ENCODE measurements at regions not wholly inside any gene's neighbourhood (a gene's known extent, or its start where the extent isn't known, plus 50 kb on each side); places are given as distances from the start of the nearest gene placed in this dataset.

GRCh38 chr5:159657771-159658170 is 258.5 kb upstream of the ADRA1B start:
- TF ChIP-seq, protein P1, sequence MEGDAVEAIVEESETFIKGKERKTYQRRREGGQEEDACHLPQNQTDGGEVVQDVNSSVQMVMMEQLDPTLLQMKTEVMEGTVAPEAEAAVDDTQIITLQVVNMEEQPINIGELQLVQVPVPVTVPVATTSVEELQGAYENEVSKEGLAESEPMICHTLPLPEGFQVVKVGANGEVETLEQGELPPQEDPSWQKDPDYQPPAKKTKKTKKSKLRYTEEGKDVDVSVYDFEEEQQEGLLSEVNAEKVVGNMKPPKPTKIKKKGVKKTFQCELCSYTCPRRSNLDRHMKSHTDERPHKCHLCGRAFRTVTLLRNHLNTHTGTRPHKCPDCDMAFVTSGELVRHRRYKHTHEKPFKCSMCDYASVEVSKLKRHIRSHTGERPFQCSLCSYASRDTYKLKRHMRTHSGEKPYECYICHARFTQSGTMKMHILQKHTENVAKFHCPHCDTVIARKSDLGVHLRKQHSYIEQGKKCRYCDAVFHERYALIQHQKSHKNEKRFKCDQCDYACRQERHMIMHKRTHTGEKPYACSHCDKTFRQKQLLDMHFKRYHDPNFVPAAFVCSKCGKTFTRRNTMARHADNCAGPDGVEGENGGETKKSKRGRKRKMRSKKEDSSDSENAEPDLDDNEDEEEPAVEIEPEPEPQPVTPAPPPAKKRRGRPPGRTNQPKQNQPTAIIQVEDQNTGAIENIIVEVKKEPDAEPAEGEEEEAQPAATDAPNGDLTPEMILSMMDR (IDR thresholded peaks at IDR 0.05; ENCODE audit: insufficient read depth, low read depth, low read length) = no peak
- TF ChIP-seq EZH2 (IDR thresholded peaks at IDR 0.05; ENCODE audit: insufficient read depth, low read length) = no peak
